G401 (cell line): ENCODE measurements at regions not wholly inside any gene's neighbourhood (a gene's known extent, or its start where the extent isn't known, plus 50 kb on each side); places are given as distances from the start of the nearest gene placed in this dataset.
"Not testable (repeated sequence)": the region's sequence is repeated elsewhere in the genome, so short reads cannot be mapped to it uniquely, and the experiment has no call there.

ENCODE experiments used
- DNase-seq: peaks from one replicate; pipeline ENCODE4 v3.0.0-alpha.2; 2015; ENCODE audit warnings: low spot score
- in situ Hi-C: cut with HindIII; loops from 2 replicates; pipeline ENCODE4 v1.10.0; 2016; ENCODE audit warnings: low sequenced_read_pairs, mixed read lengths

DNA sequence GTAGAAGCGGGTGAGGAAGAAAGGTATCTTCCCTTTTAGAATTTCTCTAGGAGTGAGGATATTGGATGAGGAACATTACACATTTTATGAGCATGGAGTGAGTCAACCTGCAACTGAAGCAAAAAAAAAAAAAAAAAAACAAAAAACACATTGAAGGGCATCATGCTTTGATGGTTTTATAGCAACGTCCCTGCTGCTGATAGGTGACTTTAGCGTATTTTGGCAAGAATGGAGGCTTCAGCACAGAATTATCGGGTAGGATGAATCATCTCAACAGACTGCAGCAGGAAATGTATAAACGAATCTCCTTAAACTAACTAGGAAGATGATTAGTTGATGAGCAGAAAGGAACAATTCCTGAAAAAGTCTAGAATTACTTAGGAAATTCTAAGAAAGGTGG, 1359.6 kb upstream of the ATXN8OS start:
- in situ Hi-C loops: no loop called here
- DNase-seq: no peak

DNA sequence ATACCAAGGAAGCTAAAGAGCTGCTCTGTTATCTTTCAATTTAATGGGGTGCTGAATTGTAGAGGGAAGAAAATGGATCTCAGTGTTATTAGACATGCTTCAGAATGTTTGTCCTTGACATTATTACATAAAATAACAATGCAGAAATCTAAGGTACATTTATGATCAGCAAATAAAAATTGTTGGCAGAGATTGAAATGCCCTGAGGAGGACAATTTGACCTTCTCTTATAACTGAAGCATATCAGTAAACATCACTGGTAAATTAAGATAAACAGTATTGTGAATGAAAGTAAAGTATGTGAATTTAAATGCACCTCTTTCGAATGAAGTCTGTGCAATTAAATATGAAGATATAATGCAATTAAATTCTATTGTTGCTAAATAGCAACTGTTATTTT, 1362.1 kb upstream of the ATXN8OS start:
- in situ Hi-C loops: no loop called here
- DNase-seq: no peak

DNA sequence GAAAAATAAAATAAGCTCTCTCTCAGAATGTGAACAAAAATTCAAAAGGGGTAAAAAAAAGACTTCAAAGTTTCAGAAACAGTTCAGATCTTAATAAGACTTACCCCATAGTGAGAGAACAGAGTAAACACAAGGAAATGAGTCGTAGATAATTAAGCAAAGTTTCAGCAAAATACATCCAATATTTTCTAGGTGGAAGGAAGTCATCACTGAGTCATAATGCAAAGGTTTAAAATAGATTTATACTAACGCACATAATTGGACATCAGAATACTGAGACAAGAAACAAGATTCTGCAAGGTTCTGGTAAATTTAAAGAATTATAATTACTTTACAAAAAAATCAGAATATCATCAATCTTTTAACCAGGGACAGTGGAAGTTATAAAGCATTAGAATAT, 1370.7 kb upstream of the ATXN8OS start:
- DNase-seq: no peak
- in situ Hi-C loops: no loop called here

DNA sequence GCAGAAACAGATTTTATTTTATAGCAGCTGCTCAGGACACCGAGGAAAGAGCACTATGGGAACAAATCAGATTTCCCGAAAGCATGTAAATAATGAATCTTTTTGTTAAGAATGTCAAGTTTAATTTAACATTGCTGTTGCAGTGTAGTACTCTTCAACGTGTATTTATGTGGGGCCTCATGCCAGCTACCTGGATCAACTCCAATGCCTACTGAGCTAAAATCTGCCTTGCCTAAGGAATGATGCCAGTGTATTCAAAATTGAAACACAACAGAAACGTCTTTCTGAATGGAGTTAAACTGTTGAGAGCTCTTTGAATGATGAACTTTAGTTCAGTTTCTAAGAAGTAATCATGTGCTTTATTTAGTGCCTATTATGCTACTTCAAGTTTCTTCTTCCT, 1379.8 kb upstream of the ATXN8OS start:
- in situ Hi-C loops: no loop called here
- DNase-seq: peak; percentile 64

- in situ Hi-C loops: no loop called here
- no peak for DNase-seq
Observed at GRCh38 chr13:68727165-68727564, 1380.5 kb upstream of the ATXN8OS start.

GRCh38 chr13:68719815-68720214, 1387.8 kb upstream of the ATXN8OS start:
- no peak for DNase-seq
- in situ Hi-C loops: no loop called here

- no peak for DNase-seq
- in situ Hi-C loops: no loop called here
Observed at GRCh38 chr13:68715651-68716050, 1392.0 kb upstream of the ATXN8OS start.

DNA sequence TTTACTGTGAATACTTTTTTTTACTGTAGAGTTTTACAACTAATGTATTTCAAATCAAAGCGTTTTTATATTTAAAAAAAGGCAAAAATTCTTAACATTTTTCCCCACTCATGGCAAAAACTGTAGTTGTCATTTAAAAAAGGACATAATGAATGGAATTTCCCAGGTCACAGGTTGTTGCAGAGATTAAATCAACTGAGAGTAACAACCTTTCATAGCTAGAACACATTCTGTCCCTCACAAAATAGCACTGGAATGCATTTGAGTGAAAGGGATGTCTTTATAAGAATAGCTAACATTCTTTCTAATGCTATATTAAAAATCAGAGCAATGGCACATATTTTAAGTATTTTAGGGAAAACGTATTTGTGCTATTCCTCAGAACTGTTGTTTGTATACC, 1393.3 kb upstream of the ATXN8OS start:
- DNase-seq: no peak

GRCh38 chr13:68713394-68713793, 1394.2 kb upstream of the ATXN8OS start:
- in situ Hi-C loops: no loop called here
- DNase-seq: no peak

More for the DNA sequence above, 1393.3 kb upstream of the ATXN8OS start:
- in situ Hi-C loops: no loop called here

- DNase-seq: no peak
- in situ Hi-C loops: no loop called here
Observed at GRCh38 chr13:68708336-68708908, 1399.2 kb upstream of the ATXN8OS start.

DNA sequence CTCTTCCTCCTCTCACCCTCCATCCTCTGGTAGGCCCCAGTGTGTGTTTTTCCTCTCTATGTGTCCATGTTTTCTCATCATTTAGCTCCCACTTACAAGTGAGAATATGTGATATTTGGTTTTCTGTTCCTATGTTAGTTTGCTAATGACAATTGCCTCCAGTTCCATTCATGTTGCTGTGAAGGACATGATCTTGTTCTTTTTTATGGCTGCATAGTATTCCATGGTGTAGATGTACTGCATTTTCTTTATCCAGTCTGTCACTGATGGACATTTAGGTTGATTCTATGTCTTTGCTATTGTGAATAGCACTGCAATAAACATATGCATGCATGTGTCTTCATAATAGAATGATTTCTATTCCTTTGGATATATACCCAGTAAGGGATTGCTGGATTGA, 1401.6 kb upstream of the ATXN8OS start:
- in situ Hi-C loops, DNase-seq: not testable (repeated sequence)

DNA sequence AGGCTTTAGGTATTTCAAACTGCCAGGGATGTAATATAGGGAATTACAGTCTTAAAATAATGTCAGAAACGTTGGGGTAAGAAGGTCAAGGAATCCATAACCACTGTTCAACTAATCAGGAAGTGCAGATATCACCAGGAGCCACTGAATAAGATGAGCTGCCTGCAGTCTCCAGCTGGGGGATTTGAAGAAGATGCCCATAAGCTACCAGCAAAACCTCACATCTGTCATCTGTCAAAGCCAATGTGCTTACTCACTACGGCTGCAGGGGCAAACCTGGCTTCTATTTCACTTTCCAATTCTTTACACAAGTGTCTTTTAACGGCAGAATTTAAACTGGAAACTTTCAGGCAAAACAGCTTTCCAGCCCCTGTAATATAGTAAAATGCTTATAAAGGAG, 1410.1 kb upstream of the ATXN8OS start:
- no peak for DNase-seq
- in situ Hi-C loops: no loop called here

- in situ Hi-C loops: no loop called here
- DNase-seq: no peak
Observed at GRCh38 chr13:68696907-68697306, 1410.7 kb upstream of the ATXN8OS start.

GRCh38 chr13:68692049-68692448, 1415.6 kb upstream of the ATXN8OS start:
- in situ Hi-C loops: no loop called here
- DNase-seq: no peak

GRCh38 chr13:68690567-68690966, 1417.1 kb upstream of the ATXN8OS start:
- in situ Hi-C loops: no loop called here
- no peak for DNase-seq

DNA sequence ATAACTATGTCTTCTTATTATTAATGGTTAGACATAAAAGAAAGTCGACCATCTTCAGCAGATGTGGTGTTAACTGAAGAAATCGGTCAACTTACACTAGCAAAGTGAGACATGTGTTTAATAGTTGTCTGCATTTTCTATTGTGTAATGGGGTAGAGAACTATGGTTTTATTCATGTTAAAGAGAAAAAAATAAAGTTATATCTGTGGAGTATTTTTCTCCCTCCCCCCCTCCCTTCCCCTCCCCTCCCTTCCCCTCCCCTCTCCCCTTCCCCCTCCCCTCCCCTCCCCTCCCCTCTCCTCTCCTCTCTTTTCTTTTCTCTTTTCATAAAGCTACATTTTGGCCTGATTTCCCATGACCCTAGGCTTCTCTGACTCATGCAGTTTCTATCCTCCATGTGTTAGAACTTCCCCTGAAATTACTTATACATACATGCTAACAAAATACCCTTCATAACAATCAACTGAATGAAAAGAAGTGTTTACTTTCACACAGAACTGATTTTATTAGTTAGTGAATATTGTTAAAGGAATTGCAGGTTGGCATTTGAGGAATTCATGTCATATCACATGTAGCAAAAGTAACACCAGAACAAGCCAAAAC, 1431.0 kb upstream of the ATXN8OS start:
- no peak for DNase-seq
- in situ Hi-C loops: no loop called here

GRCh38 chr13:68675209-68675608, 1432.4 kb upstream of the ATXN8OS start:
- in situ Hi-C loops: no loop called here
- no peak for DNase-seq

DNA sequence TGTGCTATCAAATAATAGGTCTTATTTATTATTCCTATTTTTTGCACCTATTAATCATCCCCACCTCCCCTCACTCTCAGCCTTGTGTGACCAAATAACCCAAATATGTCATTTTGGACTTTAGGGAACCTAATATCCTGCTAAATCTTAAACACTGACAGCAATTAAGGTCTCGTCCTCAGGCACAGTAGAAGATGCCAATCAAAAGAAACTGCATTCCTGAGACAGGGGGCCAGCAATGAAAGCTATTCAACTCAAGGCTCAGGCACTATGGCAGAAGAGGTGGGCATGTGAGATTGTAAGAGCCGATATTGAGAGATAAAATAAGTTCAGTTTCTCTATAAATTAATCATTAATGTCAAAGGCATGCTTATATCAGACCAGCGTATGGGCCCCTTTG, 1437.7 kb upstream of the PCDH9 start:
- in situ Hi-C loops: no loop called here
- no peak for DNase-seq

- DNase-seq: no peak
- in situ Hi-C loops: no loop called here
Observed at GRCh38 chr13:68666774-68667397, 1436.8 kb upstream of the PCDH9 start.

- DNase-seq: no peak
- in situ Hi-C loops: no loop called here
Observed at GRCh38 chr13:68645814-68646213, 1415.7 kb upstream of the PCDH9 start.

DNA sequence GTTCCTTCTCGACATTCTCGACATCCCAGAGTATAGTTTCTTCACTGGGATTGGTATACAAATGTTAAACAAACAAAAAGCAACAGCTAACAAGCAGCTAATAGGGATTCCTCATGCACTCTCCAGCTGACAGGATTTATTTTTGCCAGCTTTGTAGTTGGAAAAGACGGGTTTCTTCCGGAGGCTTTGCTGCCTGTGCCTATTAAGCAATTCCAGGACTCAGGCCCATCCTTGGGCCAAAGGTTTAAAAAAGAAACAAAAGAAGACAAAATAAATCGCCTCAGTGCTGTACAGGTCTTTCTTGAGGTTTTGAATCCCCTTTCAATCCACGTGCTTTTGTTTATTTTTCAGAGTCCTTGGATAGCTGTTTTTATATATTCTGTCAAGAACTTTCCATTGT, 1414.5 kb upstream of the PCDH9 start:
- DNase-seq: no peak
- in situ Hi-C loops: no loop called here
